Ishikawa (cell line): ENCODE measurements at regions not wholly inside any gene's neighbourhood (a gene's known extent, or its start where the extent isn't known, plus 50 kb on each side); places are given as distances from the start of the nearest gene placed in this dataset.

Source experiments
- CEBPB ChIP-seq: IDR thresholded peaks from 2 replicates; pipeline ENCODE4 v1.6.1; 2012
- EGR1 ChIP-seq: IDR thresholded peaks from 2 replicates; pipeline ENCODE4 v1.6.1; 2012
- EP300 ChIP-seq: IDR thresholded peaks from 2 replicates; pipeline ENCODE4 v1.6.1; 2012; ENCODE audit warnings: borderline replicate concordance
- FOXM1 ChIP-seq: IDR thresholded peaks from 2 replicates; pipeline ENCODE4 v1.6.1; 2012; ENCODE audit warnings: low read depth, borderline replicate concordance
- MAX ChIP-seq: IDR thresholded peaks from 2 replicates; pipeline ENCODE4 v1.6.1; 2012
- RAD21 ChIP-seq: IDR thresholded peaks from 2 replicates; pipeline ENCODE4 v1.6.1; 2012; ENCODE audit warnings: low read depth
- REST ChIP-seq: IDR thresholded peaks from 2 replicates; pipeline ENCODE4 v1.6.1; 2012; ENCODE audit warnings: low read depth, mild to moderate bottlenecking
- TAF1 ChIP-seq: IDR thresholded peaks from 2 replicates; pipeline ENCODE4 v1.6.1; 2012; ENCODE audit warnings: low read depth, mild to moderate bottlenecking
- TCF12 ChIP-seq: IDR thresholded peaks from 2 replicates; pipeline ENCODE4 v1.6.1; 2012; ENCODE audit warnings: low read depth
- TEAD4 ChIP-seq: IDR thresholded peaks from 2 replicates; pipeline ENCODE4 v1.6.1; 2012
- USF1 ChIP-seq: IDR thresholded peaks from 2 replicates; pipeline ENCODE4 v1.6.1; 2012
- YY1 ChIP-seq: IDR thresholded peaks from 2 replicates; pipeline ENCODE4 v1.6.1; 2012; ENCODE audit warnings: low read depth

- no peak for TF ChIP-seq CEBPB
- no peak for TF ChIP-seq TAF1
- TF ChIP-seq RAD21, result no peak
- no peak for TF ChIP-seq TEAD4
- TF ChIP-seq TCF12, result no peak
- TF ChIP-seq EP300, result no peak
- no peak for TF ChIP-seq YY1
- TF ChIP-seq REST, result no peak
- TF ChIP-seq FOXM1, result no peak
- no peak for TF ChIP-seq MAX
- no peak for TF ChIP-seq EGR1
- TF ChIP-seq USF1, result no peak
Observed at GRCh38 chr2:12343141-12343540, 373.6 kb upstream of the TRIB2 start.
